Stimulated activated effector memory CD8-positive, alpha-beta T cell treated with anti-CD3 and anti-CD28 coated beads, Interleukin-12 subunit alpha, Interleukin-12 subunit beta, amount 100 ng/mL, for 72 hours (primary cell): ENCODE measurements at regions not wholly inside any gene's neighbourhood (a gene's known extent, or its start where the extent isn't known, plus 50 kb on each side); places are given as distances from the start of the nearest gene placed in this dataset.
"Not testable (repeated sequence)": the region's sequence is repeated elsewhere in the genome, so short reads cannot be mapped to it uniquely, and the experiment has no call there.

Experiments used
- ATAC-seq: fragments of 150-1000 bp; cut with Tn5 transposase; 2 replicates; pipeline ENCODE4 v1.10.0; 2021
- DNase-seq, 2 donors: peaks; one replicate each; pipeline ENCODE4 v3.0.0; 2021 to 2022; ENCODE audit warnings: low spot score in 2 of 2
- H3K27ac Mint-ChIP-seq: one replicate; pipeline ENCODE4 v1.8.0; 2022; ENCODE audit warnings: mild to moderate bottlenecking, mixed read lengths
- H3K36me3 Mint-ChIP-seq: one replicate; pipeline ENCODE4 v1.8.0; 2022; ENCODE audit warnings: mild to moderate bottlenecking, mixed read lengths
- H3K4me1 Mint-ChIP-seq: one replicate; pipeline ENCODE4 v1.8.0; 2022; ENCODE audit warnings: mixed read lengths
- H3K4me3 Mint-ChIP-seq: one replicate; pipeline ENCODE4 v1.8.0; 2022; ENCODE audit warnings: mild to moderate bottlenecking, mixed read lengths
- H3K9me3 Mint-ChIP-seq: one replicate; pipeline ENCODE4 v1.8.0; 2022; ENCODE audit warnings: mixed read lengths

GRCh38 chr2:2777213-2777612, 446.1 kb upstream of the MYT1L start:
- H3K36me3 Mint-ChIP-seq: no peaks in the 10 kb centered on the region
- no peak overlapping the region for H3K27ac Mint-ChIP-seq
- ATAC-seq: no peak
- no peak overlapping the region for H3K4me3 Mint-ChIP-seq
- H3K4me1 Mint-ChIP-seq: no peaks in the 10 kb centered on the region
- DNase-seq: no peak
- H3K9me3 Mint-ChIP-seq: peaks cover 19% of the 10 kb centered on the region

DNA sequence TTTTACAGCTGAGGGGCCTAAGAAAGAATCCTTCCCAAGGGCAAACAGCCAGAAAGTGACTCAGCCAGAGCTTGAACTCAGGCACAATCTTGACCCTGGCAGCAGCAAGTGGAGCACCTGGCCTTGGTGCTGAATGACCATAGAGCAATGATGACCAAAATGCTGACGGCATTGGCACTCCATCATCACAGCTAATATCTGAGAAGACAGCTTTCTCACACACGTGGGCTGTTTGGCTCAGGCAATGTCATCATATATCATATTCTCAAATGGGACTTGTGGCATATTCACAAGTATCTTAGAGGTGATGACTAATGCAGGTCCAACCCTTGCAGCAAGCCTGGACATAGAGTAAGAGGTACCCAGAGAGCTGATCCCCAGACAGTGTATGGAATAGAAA, 443.9 kb upstream of the MYT1L start:
- Mint-ChIP-seq H3K4me3 (no peak overlapping the region), H3K36me3 (no peaks in the 10 kb centered on the region)
- no peak for DNase-seq

GRCh38 chr2:2773692-2774091, 442.6 kb upstream of the MYT1L start:
- Mint-ChIP-seq H3K9me3 (peaks cover 2% of the 10 kb centered on the region), H3K36me3 (no peaks in the 10 kb centered on the region), H3K4me1 (no peaks in the 10 kb centered on the region), H3K27ac (no peak overlapping the region), H3K4me3 (no peak overlapping the region)
- ATAC-seq (no peak), DNase-seq (no peak)

More for the DNA sequence above, 443.9 kb upstream of the MYT1L start:
- Mint-ChIP-seq H3K27ac (no peak overlapping the region), H3K4me1 (no peaks in the 10 kb centered on the region), H3K9me3 (peaks cover 8% of the 10 kb centered on the region)
- no peak for ATAC-seq

- H3K27ac Mint-ChIP-seq, H3K9me3 Mint-ChIP-seq, ATAC-seq, H3K36me3 Mint-ChIP-seq, DNase-seq, H3K4me1 Mint-ChIP-seq, H3K4me3 Mint-ChIP-seq: not testable (repeated sequence)
Measured at GRCh38 chr2:2773080-2773479, 442.0 kb upstream of the MYT1L start.

GRCh38 chr2:2771721-2772411, 440.8 kb upstream of the MYT1L start:
- Mint-ChIP-seq H3K4me3 (no peak overlapping the region), H3K27ac (no peak overlapping the region), H3K36me3 (no peaks in the 10 kb centered on the region), H3K9me3 (peaks cover 2% of the 10 kb centered on the region), H3K4me1 (no peaks in the 10 kb centered on the region)
- no peak for DNase-seq
- ATAC-seq: no peak

DNA sequence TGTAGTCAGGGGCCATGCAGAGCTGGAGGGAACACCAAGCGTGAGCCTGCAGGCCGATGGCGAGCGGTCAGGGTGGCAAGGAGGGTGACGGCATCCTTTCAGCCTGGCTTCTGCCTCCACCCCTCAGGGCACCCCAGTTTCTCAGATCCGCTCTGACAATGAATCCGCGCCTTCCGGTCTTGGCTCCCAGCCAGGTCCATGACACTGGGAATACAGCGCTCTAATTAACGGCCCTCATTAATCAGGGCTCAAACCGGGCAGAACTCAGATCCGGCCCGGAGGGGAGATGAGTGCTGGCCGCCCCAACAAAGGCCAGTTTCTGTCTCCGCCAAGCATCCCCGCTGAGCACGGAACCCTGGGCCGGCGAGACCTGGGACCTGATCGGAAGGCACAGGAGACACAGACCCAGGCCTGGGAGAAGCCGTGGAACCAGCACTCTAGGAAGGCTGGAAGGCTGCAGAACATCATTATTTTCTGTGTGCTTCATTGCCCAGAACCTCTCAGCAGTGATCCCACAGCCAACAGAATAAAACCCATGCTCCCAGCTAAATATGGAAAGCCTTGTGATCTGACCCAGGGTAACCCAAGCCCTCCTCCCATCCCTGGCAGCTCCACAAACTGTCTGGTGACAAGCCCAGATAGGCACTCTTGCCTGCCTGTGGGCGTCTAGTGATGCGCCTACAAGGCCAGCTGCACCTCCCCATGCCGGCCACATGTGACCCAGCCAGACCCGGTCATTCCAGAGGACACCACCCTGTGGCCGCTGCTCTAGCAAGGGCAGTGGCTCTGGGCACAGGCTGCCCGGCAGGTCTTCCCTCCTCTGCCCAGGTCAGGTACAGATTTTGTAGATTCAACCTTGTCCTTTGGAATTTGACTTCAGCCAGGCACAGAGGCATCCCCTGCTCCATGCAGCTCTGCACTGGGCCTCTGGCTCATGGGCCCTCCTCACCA, 438.7 kb upstream of the MYT1L start:
- Mint-ChIP-seq H3K27ac (no peak overlapping the region), H3K9me3 (no peaks in the 10 kb centered on the region), H3K4me3 (no peak overlapping the region), H3K36me3 (no peaks in the 10 kb centered on the region), H3K4me1 (no peaks in the 10 kb centered on the region)
- DNase-seq (no peak), ATAC-seq (no peak)

DNA sequence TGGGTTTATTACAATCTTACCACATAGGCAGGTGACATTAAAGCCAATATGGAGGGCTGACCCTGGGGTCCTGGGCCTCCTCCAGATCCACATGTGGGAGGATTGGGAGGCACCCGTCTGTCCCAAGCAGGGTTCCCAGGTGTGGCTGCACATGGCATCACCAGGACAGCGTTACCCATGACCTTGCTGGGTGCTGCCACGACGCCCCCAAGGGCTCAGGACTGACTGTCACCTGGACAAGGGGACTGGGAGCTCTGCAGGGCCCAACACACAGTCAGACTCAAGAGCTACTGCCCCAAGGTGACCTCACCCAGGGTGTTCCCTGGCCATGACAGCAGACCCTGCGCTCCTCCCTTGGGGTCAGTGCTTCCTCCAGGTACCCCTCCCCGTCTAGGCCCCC, 437.4 kb upstream of the MYT1L start:
- ATAC-seq: no peak
- DNase-seq: no peak
- H3K4me3 Mint-ChIP-seq: no peak overlapping the region
- H3K9me3 Mint-ChIP-seq: no peaks in the 10 kb centered on the region
- no peak overlapping the region for H3K27ac Mint-ChIP-seq
- H3K36me3 Mint-ChIP-seq: no peaks in the 10 kb centered on the region
- no peaks in the 10 kb centered on the region for H3K4me1 Mint-ChIP-seq

GRCh38 chr2:2767837-2768236, 436.8 kb upstream of the MYT1L start:
- Mint-ChIP-seq H3K36me3 (no peaks in the 10 kb centered on the region), H3K27ac (no peak overlapping the region), H3K4me3 (no peak overlapping the region), H3K9me3 (no peaks in the 10 kb centered on the region), H3K4me1 (no peaks in the 10 kb centered on the region)
- no peak for DNase-seq
- peak; percentile 19 for ATAC-seq

DNA sequence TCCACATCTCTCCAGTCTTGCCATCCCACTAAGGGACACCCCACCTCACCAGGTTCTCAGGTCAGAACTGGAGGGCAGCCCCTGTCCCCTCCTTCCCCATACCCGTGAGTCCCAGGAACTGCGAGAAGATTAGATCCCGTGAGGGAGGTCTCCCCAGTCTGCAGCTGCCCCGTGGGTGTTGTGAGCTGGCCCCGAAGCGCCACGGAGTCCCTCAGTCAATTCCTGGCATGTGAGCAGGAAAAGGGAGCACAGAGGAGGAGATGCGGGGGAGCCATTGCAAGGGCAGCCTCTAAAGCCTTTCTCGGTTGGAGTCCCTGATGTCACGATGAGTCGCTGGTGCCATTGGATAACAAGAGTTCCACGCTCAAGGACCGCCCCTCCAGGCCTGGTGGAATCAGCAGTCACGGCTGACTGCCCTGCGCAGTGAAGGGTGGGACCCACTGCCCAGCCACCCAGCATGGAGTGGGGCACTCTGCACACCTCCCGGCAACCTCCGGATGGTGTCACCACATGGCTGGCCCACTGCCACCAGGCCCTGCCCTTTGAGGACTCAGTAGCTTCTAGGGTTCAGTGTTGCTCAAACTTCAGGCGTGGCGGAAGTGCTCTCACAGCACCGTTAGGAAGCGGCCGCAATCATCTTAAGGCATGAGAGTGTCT, 434.9 kb upstream of the MYT1L start:
- Mint-ChIP-seq H3K4me1 (no peaks in the 10 kb centered on the region), H3K27ac (no peak overlapping the region), H3K9me3 (no peaks in the 10 kb centered on the region), H3K4me3 (no peak overlapping the region), H3K36me3 (no peaks in the 10 kb centered on the region)
- DNase-seq (no peak), ATAC-seq (no peak)

DNA sequence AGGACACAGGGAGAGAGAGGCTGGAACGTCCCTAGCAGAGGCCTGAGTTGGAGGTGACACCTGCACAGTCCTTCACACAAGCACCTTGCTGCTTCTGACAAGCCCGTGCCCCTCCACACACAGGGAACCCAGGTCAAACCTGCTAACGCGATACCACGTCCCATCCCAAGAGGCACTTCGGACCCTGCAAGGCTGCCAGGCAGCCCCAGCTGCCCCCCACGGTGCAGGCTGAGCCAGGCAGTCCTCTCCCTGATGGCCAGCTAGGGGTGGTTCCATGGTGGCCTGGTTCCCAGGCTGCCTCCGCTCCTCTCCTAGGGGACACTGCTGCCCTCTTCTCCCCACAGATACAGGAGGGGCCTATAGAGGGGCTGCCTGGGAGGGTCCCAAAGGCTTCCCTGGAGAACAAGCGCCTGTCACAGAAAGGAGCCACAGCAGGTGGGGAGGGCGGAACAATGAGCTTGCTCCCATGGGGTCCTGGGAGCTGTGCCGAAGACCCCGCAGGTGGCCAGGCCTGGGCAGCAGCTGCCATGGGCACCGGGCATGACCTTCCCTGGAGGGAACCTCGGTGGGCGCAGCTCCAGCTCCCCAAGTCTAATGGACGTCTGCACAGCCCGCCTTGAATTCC, 434.2 kb upstream of the MYT1L start:
- H3K9me3 Mint-ChIP-seq: no peaks in the 10 kb centered on the region
- ATAC-seq (no peak), DNase-seq (no peak)
- no peak overlapping the region for H3K4me3 Mint-ChIP-seq
- no peaks in the 10 kb centered on the region for H3K4me1 Mint-ChIP-seq
- no peaks in the 10 kb centered on the region for H3K36me3 Mint-ChIP-seq
- H3K27ac Mint-ChIP-seq: no peak overlapping the region

DNA sequence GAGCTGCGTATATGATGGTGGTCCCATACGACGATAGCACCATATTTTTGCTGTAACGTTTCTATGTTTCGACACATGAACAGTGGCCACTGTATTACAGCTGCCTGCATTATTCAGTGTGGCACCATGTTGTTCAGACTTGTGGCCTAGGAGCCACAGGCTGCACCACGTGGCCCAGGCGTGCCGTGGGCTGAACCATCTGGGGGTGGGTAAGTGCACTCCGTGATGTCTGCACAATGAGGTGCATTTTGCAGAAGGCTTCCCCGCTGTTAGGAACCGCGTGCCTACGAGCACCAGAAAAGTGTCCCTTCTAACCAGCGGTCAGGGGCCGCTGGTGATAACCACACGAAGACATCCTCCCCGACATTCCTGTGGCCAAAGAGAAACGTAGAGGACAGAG, 433.7 kb upstream of the MYT1L start:
- DNase-seq: no peak
- H3K27ac Mint-ChIP-seq: no peak overlapping the region
- H3K4me3 Mint-ChIP-seq: no peak overlapping the region
- no peaks in the 10 kb centered on the region for H3K4me1 Mint-ChIP-seq
- H3K9me3 Mint-ChIP-seq: no peaks in the 10 kb centered on the region
- no peaks in the 10 kb centered on the region for H3K36me3 Mint-ChIP-seq
- ATAC-seq: no peak

- no peak overlapping the region for H3K27ac Mint-ChIP-seq
- ATAC-seq (no peak), DNase-seq (no peak)
- no peaks in the 10 kb centered on the region for H3K4me1 Mint-ChIP-seq
- H3K9me3 Mint-ChIP-seq: no peaks in the 10 kb centered on the region
- H3K4me3 Mint-ChIP-seq: no peak overlapping the region
- no peaks in the 10 kb centered on the region for H3K36me3 Mint-ChIP-seq
Measured at GRCh38 chr2:2764001-2764355, 432.9 kb upstream of the MYT1L start.

DNA sequence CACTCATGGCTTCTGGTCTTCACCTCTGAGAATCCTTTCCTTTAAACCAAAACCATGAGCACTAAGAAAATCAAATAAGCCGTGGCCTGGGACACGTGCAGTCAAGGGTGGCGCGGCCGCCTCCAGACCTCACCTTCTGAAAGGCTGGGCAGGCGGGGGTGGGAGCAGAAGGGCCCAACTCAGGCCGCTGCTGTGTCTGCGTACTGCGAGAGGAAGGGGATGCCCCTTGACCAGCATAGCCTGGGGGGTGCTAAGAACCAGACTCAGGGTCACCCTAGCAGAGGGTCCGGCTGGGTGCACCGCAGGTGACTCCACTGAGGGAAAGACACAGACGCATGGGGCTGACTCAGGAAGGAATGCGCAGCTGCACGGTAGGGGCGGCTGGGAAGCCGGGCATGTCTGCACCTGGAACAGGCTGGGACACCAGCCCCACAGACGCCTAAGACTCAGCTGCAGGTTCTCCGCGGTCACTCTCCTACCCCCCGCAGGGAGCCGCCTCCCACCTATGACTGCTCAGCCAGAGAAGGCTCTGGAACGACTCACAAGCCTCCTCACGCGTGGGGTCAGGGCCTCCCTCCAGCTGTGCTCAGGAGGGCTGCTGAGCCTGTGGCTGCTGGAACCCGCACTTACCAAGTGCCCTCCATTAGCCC, 432.4 kb upstream of the MYT1L start:
- H3K4me1 Mint-ChIP-seq: no peaks in the 10 kb centered on the region
- no peaks in the 10 kb centered on the region for H3K9me3 Mint-ChIP-seq
- DNase-seq (no peak), ATAC-seq (no peak)
- no peak overlapping the region for H3K4me3 Mint-ChIP-seq
- no peak overlapping the region for H3K27ac Mint-ChIP-seq
- H3K36me3 Mint-ChIP-seq: no peaks in the 10 kb centered on the region

DNA sequence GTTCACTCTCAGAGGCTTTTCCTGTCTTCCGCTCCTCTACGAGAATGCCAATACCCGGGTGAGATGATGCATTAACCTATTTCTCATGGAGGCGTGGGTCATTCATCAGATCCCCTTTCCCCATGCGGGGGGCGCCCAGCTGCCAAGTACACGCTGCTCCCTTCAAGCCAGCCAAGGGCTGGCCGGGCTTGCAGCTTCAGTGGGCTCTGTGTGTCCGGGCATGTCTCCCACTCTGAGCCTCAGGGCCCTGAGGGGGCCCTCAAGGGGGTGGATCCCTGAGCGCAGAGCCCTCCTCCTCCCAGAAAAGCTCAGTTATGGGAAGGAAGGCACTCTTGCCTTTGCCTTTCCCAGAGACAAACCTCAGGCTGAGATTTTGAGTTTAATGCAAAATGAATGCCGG, 431.8 kb upstream of the MYT1L start:
- DNase-seq (no peak), ATAC-seq (no peak)
- Mint-ChIP-seq H3K36me3 (no peaks in the 10 kb centered on the region), H3K4me1 (no peaks in the 10 kb centered on the region), H3K4me3 (no peak overlapping the region), H3K9me3 (no peaks in the 10 kb centered on the region), H3K27ac (no peak overlapping the region)
